ENCODE measurements at regions not wholly inside any gene's neighbourhood (a gene's known extent, or its start where the extent isn't known, plus 50 kb on each side); places are given as distances from the start of the nearest gene placed in this dataset.

DNA sequence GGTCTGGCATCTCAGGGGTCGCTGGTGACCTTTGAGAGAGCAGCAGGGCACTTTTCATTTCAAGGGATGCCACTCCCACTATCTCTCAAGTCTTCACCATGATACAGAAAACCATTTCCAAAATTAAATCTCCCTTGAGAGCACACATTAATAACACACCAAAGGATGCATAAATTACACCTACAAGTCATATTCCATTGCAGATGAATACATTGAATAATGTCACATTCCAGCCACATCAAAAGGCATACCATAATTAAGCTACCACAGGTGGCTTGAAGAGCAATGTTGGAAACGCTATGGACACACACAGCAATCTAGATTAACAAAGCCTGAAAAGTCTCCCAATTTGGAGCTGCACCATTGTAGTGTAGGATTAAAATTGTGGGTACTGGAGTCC is 353.3 kb upstream of the ZMIZ1 start:
- TF ChIP-seq, protein P1, sequence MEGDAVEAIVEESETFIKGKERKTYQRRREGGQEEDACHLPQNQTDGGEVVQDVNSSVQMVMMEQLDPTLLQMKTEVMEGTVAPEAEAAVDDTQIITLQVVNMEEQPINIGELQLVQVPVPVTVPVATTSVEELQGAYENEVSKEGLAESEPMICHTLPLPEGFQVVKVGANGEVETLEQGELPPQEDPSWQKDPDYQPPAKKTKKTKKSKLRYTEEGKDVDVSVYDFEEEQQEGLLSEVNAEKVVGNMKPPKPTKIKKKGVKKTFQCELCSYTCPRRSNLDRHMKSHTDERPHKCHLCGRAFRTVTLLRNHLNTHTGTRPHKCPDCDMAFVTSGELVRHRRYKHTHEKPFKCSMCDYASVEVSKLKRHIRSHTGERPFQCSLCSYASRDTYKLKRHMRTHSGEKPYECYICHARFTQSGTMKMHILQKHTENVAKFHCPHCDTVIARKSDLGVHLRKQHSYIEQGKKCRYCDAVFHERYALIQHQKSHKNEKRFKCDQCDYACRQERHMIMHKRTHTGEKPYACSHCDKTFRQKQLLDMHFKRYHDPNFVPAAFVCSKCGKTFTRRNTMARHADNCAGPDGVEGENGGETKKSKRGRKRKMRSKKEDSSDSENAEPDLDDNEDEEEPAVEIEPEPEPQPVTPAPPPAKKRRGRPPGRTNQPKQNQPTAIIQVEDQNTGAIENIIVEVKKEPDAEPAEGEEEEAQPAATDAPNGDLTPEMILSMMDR (IDR thresholded peaks at IDR 0.05; ENCODE audit: insufficient read depth, low read depth, low read length, missing control alignments): no peak
- H3K4me3 ChIP-seq (ENCODE audit: low read depth, low read length): no peak overlapping the region
- DNase-seq (ENCODE audit: low read depth): no peak

GRCh38 chr10:78716043-78716660 is 352.6 kb upstream of the ZMIZ1 start:
- DNase-seq (ENCODE audit: low read depth): no peak
- TF ChIP-seq, protein P1 (IDR thresholded peaks at IDR 0.05; ENCODE audit: insufficient read depth, low read depth, low read length, missing control alignments): no peak
- H3K4me3 ChIP-seq (ENCODE audit: low read depth, low read length): no peak overlapping the region

DNA sequence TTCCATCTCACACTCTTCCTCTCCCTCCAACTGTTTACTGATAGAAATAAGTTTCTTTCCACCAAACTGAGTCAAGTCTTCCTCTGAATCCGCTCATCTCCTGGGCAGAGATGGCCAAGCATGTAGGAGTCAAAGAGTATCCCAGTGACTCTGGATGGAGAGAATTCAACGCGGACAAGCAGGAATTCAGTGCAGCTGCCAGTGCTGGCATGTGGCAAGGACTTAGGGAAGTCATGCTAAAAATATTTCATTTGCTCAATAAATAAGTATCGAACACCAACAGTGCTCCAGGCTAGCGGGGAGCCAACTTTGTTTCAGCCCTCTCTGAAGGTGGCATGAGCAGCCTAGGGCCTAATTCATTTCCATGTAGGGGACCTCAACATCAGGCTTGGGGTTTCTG is 351.6 kb upstream of the ZMIZ1 start:
- TF ChIP-seq, protein P1 (IDR thresholded peaks at IDR 0.05; ENCODE audit: insufficient read depth, low read depth, low read length, missing control alignments): no peak
- no peak for DNase-seq (ENCODE audit: low read depth)
- no peak overlapping the region for H3K4me3 ChIP-seq (ENCODE audit: low read depth, low read length)

GRCh38 chr10:78718032-78718572 is 350.7 kb upstream of the ZMIZ1 start:
- no peak overlapping the region for H3K4me3 ChIP-seq (ENCODE audit: low read depth, low read length)
- TF ChIP-seq, protein P1 (IDR thresholded peaks at IDR 0.05; ENCODE audit: insufficient read depth, low read depth, low read length, missing control alignments): no peak
- no peak for DNase-seq (ENCODE audit: low read depth)

DNA sequence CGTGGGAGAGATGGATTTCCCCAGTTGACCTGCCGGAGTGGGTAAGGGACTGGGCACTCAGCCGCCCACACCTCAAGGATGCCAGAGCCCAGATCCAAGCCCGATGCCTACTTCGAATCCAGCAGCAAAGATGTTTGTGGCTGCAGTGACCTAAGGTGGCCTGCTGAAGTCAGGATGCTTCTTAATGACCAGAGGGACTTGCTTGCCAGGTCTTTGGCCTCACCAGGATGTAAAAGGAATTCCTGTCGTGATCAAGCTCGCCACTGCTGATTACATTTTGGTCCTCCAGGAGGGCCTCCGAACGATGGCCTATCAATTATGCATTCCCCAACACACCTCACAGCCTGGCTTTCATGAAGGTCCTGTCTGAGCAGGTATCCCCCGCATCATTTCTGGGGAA is 349.5 kb upstream of the ZMIZ1 start:
- TF ChIP-seq, protein P1 (IDR thresholded peaks at IDR 0.05; ENCODE audit: insufficient read depth, low read depth, low read length, missing control alignments): no peak
- DNase-seq (ENCODE audit: low read depth): no peak
- no peak overlapping the region for H3K4me3 ChIP-seq (ENCODE audit: low read depth, low read length)

DNA sequence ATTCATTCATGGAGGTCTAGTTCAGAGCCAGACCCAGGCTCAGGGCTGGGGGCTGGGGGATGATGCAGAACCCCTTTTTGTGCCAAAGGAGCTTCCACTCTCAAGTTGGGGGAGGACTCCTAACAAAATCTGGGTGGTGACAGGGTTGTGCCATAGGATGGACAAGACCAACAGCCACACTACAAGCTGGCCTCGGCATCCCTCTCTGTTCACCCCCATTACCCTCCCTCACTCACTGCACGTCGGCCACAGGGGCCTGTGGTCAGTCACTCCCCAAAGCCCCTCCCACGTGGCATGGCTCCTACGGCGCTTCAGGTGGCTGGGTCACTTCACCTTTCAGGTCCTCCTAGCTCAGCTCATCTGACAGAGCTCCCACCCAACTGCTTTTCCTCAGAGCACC is 348.7 kb upstream of the ZMIZ1 start:
- DNase-seq (ENCODE audit: low read depth): no peak
- H3K4me3 ChIP-seq (ENCODE audit: low read depth, low read length): no peak overlapping the region
- TF ChIP-seq, protein P1 (IDR thresholded peaks at IDR 0.05; ENCODE audit: insufficient read depth, low read depth, low read length, missing control alignments): no peak

- TF ChIP-seq, protein P1 (IDR thresholded peaks at IDR 0.05; ENCODE audit: insufficient read depth, low read depth, low read length, missing control alignments): no peak
Measured at GRCh38 chr10:78721231-78721630, 347.5 kb upstream of the ZMIZ1 start.

More at GRCh38 chr10:78721231-78721630, 347.5 kb upstream of the ZMIZ1 start:
- DNase-seq (ENCODE audit: low read depth): no peak
- no peak overlapping the region for H3K4me3 ChIP-seq (ENCODE audit: low read depth, low read length)

Measured in GM12865 (cell line).